Fibroblast of skin of right biceps (primary cell): ENCODE measurements at regions not wholly inside any gene's neighbourhood (a gene's known extent, or its start where the extent isn't known, plus 50 kb on each side); places are given as distances from the start of the nearest gene placed in this dataset.
A peak's percentile ranks its signal among the peaks of the same experiment; 100 is the strongest.

Experiments
- DNase-seq: peaks from one replicate; pipeline ENCODE4 v3.0.0-alpha.2; 2013

DNA sequence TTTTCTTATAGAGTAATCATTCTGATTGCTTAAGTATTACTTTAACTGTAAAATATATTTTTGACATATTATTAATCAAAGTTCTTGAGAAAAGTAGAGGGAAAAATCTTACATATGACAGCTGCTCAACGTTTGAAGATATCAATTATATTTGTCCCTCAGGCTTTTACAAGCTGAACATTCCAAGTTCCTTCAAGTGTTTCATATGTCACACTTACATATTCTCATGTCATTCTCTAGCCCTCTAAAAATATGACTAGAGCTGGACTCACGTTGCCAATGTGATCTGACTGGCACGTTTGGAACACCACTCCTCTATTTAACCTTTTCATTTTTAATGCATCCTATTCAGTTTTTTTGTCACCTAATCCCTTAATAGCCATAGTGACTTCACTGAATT lies 492.9 kb downstream of the PCDH18 start:
- DNase-seq, result no peak

DNA sequence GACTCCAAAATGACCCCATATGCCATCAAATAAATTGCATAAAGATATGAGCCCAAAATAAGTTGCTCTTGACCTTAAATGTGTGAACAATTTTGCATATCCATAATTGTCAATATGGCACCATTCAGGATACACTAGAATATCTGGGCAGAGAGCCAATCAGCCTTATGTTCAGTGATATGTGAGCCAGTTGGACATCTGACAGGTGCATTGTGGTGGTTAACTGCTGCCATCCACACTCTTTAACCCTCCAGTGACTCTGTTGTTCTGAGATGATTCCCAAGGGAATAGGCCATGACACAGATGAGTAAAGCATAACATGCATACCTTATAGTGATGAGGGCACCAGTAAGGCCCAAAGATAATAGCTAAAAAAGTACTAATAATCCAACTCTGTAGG lies 500.1 kb downstream of the PCDH18 start:
- no peak for DNase-seq

DNA sequence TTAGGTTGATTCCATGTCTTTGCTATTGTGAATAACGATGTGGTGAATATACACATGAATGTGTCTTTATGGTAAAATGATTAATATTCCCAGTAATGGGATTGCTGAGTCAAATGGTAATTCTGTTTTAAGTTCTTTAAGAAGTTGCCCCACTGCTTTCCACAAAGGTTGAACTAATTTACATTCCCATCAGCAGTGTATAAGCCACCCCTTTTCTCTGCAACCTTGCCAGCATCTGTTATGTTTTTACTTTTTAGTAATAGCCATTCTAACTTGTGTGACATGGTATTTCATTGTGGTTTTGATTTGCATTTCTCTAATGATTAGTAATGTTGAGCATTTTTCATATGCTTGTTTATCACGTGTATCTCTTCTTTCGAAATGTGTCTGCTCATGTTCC lies 503.3 kb downstream of the PCDH18 start:
- peak; percentile 44 for DNase-seq

DNA sequence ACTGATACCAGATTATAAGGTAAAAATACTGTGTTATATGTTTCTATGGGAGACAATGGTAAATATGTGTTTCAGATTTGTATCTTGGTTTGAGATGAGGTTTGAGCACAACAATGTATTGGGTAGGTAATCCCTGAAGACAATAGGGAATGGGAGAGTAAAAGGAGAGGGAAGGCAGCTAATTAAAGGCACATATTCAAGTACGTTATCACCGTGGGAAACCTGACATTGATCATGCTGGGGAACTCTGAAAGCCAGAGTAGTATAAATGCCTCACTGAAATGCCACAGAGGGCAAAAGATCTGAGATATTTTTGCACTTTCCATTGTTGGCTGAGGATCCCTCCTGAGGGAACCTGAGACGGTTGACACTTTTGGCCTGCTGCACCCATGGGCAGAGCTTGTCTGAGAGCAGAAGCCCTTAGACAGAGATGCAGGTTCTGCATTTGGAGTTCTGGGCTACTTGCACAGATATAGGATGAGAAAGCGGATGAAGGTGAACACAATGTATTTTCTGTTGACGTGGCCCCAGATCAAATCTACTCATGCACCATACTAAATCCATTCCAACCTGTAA lies 506.7 kb downstream of the PCDH18 start:
- no peak for DNase-seq

DNA sequence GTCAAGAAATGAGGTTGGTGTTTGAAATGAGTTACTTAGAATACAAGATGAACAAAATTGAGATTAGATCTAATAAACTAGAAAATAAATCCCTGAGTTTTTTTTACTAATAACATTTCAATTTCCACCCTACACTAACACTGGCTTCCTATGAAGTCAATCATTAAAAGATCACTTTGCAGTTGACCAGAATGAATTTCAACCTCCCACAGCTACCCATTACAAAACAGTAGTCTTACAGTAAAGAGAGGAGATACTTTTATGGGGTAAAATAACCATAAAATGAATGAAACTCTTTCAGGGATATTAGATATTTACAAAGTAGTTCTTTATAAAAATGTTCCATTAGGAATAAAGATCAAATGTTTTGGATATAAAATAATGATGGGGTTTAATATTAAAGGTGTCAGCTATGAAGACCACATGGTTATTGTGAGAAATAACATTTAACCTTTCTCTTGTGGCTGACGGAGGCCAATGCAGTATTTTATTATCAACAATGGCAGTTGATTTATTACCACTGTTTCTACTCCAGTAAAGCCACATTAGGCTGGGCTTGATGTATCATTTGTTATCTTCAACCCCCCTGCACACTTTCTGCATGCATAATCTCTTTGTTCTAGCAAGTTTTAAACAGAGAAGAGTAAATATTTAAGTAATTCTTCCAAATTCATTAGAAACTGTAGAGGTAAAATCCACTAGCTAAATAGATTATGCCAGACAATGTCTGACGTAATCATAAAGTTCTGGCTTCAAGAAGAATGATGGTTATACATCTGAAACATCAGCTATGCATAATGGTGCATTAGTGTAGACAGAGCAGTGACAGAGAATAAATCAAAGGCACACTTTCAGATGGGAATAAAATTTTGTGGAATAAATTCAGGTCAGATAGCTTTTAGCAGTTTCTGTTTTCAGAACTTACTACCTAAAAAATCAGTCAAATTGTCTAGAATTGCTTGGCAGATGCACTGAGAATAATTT lies 516.6 kb downstream of the PCDH18 start:
- DNase-seq, result no peak

DNA sequence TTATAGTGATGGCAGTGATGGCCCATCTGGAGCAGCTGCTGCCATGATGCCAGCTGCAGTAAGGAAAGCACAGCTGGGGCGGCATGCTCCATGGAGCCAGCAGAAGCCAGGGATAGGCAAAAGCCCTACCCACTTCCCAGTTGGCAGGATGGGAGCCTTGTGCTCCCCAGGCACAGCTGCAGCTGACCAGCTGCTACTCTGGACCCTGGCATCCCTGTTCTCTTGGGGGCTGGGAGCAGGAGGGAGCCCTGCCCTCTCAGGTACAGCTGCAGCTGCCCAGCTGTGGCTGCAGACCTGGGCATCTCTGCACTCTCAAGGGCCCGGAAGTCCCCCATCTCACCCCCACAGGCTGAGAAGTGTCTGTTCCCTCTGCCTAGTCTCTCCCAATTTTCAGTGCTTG lies 531.9 kb downstream of the PCDH18 start:
- no peak for DNase-seq

DNA sequence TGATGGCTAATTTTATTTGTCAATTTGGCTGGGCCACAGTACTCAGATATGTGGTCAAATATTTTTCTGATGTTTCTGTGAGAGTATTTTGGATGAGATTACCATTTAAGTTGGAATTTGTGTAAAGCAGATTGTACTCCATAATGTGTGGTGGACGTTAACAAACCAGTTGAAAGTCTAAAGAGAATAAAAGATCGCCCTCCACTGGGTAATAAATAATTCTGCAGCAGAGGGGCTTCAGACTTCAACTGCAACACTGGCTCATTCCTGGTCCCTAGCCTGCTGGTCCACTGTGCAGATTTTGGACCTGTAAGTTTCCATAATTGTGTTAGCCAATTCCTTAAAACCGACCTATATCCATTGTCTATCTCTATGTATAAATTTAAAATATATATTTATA lies 540.3 kb downstream of the PCDH18 start:
- no peak for DNase-seq

DNA sequence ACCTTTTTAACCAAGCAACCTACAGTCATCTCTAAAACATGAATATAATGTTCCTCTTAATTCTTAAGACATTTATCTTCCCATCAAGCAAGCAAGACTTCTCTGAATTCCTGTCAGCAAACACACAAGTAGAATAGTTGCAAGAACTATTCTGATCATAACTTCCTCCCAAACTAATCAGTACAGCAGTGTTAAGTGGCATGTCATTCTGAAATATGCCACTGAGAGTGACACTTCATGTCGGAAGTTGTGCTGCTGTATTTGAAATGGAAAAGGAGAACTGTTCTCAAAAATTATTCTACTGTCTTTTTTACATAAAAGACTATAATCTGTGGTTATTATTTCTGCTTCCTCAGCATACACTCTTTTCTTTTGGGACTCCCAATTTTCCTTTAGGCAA lies 546.6 kb downstream of the PCDH18 start:
- no peak for DNase-seq

DNA sequence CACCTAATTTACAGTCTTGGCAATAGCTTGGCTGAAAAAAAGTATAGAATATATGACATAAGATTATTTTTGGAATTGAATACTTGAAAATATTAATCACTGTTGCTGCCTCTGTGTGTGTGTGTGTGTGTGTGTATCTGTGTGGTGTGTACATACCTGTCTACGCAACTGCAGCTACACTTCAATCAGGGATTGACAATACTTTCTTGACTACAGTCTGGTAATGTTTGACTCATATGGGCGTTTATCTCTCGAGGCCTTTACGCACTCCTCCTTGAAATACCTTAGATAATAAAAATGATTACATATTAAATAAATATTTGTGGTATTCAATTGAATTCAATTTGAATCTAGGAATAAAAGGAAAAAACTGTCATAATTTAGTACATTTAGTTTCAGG lies 565.2 kb downstream of the PCDH18 start:
- DNase-seq, result no peak

DNA sequence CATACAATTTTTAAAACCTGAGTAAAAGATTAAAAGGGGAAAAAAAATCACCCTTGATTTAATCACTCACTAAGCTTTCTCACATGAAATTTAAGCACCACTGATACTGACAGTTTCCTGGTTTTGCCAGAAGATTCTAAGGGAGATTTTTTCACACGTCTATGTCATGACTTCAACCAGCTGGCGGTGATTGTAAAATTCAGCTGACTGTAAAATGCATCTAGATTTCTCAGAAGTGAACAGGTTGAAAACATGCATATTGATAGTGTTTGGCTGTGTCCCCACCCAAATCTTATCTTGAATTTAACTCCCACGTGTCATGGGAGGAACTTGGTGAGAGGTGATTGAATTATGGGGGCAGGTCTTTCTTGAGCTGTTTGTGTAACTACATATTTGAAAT lies 566.8 kb downstream of the PCDH18 start:
- no peak for DNase-seq

DNA sequence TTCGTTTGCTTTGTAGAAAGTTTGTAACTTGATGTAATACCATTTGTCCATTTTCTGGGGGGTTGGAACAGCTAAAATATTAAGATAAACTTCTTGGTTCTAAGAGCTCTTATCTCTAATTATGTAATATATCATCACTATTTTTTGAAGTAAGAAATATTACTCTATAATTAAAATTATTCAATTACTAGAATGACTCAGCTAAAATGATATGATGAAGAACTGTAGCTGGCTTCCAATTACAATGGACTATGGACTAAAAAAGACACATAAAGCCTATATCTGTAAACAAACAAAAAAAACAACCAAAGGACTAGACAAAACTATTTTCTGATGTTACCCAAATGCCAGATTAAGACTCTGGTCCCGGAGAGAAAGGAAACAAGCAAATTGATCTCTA lies 569.4 kb downstream of the PCDH18 start:
- DNase-seq, result no peak

DNA sequence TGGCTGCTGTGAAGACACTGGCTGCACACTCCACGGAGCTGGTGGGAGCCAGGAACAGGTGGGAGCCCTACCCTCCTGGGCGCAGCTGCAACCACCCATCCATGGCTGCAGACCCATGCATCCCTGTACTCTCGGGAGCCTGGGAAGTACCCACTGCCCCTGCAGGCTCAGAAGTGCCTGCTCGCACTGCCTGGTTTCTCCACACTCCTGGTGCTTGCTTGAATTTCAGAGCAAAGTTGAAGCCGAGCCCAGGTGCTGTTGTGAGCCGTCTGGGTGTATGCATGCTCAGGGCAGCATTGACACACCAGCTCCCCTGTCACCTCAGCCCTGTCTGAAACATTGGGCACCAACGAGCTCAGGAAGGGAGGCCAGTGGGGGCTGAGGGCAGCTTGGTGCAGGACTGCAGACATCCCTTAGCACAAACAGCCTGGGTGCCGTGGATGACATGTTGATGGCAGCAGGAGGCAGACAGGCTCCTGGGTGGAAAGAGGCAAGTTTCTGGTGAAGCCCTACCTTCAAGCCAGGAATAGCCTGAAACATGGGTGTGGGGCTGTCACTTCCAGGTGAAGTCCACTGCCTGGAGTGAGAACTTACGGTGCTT lies 585.9 kb downstream of the PCDH18 start:
- no peak for DNase-seq

DNA sequence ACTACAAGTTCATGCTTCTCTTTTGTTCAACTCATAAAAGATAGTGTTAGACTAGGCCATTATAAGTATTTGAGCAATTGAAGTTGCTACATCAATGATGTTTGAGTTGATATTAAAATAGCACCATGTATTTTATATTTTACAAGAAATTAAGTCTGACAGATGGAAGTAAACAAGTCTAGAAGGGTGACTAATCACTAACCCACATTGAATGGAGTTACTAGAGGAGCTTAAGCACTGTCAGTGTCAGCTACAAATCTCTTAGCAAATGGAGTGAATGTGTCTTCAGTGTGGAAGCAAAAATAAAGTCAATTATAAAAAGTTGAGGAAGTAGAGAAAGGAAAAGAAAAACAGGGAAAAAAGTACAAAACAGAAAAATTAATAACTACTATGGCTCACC lies 592.5 kb downstream of the PCDH18 start:
- DNase-seq, result no peak

DNA sequence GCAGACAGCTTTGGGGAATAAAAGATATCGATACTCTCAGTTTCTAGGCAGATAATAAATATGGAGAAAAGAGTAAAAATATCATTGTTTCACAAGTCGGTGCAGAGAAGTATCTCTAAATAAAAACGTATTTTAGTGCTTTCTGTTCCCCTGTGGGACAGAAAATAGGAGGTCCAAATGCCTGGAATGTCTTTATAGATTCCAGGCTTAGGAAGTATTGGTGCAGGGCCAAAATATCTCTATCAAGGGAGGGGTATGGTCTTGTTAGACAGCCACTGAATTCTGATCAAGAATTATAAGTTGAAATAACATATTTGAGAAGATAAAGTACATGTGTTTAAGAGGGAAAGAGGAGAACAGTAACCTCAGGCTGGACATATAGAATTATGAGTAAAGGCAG lies 596.4 kb downstream of the PCDH18 start:
- peak; percentile 20 for DNase-seq

DNA sequence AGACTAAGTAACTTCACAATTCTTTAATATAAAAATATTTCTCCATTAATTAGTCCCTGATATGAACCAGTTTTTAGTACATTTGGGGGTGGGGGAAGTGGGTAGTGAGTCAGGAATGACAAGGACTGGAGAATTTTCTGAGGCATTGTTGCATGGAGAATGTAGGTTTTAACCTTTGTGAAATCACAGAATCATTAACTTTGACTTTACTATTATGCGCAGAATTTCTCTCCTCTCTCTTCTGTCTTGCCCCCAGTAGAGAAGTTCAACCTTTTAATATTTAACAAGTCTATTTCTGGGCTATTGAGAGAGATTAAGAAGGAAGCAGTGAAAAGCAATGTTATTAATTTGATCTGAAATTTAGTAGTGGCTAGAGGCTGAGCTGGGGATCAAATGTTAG lies 597.0 kb downstream of the PCDH18 start:
- DNase-seq, result peak; percentile 11

DNA sequence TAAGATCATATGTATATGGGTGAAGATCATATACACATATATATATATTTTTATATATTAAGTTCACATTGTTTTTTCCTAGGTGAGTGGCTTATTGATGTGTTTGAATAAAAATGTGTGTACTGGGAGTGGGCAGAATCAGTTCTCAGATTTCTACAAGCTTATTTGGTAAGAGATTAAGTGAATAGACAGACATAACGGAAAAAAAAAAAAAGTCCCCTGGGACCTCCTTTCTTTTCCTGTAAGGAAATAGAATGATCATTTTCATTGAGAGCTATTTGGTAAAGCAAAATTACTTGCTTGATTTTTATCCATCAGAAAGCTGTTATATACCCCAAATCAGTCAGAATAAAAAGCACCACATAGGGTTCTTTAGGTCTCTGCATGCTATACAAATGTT lies 597.7 kb downstream of the PCDH18 start:
- peak; percentile 4 for DNase-seq

DNA sequence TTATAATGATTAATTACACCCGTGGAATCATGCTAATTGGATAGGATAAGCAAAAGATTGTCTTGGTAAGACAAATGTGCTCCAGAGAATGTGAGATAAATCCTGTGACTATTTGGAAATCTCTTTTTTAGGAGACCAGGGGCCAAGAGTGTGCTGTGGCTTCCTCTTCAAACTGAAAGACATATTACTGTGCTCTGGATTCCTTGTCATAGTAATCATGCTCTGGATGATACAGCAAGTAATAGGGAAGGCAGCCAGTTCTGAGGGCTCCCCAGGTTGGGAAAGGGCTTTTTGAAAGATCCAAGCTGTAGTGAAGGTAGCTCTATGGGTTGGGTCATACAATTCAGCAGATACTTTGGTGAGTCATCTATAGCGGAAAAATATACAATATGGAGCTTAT lies 600.5 kb downstream of the PCDH18 start:
- DNase-seq, result peak; percentile 27

DNA sequence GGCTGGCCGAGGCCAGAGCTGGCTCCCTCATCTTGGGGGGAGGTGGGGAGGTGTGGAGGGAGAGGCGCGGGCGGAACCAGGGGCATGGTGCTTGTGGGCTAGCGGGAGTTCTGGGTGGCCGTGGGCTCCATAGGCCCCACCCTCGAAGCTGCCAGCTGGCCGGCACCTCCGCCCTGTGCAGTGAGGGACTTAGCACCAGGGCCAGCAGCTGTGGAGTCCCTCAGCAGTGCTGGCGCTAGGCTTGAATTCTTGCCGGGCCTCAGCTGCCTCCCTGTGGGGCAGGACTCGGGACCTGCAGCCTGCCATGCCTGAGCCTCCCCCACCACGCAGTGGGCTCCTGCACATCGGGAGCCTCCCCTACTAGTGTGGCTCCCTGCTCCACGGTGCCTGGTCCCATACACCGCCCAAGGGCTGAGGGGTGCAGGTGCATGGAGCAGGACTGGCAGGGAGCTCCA lies 603.3 kb downstream of the PCDH18 start:
- no peak for DNase-seq

DNA sequence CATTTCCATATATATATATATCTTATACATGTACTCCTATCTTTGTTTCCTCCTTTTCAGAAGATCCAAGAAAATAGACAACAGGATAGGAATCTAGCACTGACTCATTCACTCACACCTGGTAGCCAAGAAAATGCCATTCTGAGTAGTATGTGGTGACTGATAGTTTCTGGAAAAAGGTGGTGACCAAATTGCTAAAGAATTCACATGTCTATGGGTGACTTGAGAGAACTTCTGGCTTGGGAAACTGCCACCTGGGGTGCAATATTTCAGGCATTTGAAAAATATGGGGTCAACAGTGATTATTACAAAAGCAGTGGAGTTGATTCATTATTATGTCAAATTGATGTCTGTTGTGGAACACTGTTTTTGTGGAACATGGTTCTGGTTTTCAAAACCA lies 605.1 kb downstream of the PCDH18 start:
- peak; percentile 80 for DNase-seq

DNA sequence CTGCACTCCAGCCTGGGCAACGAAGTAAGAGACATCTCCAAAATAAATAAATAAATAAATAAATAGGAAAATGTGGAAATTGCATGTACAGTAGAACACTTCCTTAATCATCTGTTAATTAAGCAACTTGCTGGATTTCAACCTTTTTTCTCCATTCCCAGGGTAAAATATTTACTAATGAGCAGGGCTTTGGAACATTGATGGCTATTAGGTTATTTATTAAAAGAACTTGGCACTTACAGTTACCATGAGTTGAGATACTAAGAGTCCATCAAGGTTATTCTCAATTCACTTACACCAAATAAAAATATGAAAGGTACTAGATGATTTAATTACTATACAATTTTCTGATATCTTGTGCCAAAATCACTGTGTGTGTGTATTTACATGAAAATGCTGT lies 607.1 kb downstream of the PCDH18 start:
- DNase-seq, result no peak

DNA sequence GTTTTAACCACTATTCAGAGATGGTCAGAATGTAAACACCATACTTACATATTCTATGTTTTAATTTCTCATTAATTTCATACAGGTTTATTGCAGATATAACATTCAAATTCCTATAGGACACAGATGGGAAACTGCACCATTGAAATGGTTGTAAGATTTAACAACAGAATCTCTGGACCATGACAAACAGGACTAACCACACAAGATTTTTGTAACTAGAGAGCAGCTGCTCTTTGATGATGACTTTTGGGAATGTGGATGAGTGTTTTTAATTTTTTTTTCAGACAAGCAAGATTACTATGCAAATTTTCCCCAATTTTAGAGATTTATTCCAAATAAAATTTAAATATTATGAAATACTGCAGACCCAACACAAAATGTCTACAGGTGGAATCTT lies 610.2 kb downstream of the PCDH18 start:
- no peak for DNase-seq

DNA sequence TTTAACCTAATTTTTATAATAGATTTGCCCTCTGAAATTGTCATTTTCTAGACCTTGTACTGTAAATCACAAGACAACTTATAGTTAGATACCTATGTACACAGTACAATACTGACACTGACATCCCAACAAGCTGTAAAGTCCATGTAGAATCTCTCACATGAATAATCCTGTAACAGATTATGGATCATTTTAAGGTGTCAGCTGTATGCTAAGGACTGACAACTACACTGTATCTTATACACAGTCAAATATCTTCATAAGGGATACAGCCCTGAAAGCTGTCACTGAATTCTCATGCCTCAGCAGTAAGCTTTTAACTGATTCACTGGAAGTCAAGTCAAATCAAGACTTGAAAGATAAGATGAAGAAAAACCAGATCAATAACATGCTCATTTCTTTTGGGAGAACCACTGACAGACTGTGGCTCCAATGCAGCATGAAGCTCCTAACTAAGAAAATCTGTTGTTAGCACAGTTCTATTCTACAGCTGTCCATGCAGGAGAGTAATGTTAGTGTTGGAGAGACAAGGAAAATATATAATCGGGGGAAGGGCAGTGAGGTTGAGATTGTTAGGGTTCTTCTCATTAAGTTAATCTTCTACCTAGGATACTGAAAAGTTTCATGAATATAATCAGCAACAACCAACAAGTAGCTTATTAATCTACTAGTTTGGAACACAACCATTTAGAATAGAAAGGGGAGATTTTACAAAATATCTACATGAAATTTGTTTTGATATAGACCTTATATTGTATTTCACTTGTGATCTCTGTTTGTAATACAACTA lies 612.0 kb downstream of the PCDH18 start:
- no peak for DNase-seq

DNA sequence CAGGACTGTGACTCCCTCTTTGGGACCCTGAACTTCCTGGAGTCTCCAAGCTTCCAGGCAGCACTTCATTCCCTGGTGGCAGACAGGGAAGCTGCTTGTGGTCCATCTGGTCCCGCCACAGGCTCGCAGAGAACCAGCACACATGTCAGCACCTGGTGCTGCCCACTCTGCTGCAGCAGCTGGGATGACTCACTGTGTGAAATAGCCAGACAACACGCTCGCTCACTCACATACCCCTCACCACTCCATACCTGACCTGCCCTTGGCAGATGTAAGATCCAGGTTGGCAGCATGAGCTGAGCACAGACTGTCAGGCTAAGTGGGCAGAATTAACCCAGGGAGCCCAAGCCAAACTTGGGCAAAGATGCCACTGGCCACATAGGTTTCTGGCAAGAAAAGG lies 613.5 kb downstream of the PCDH18 start:
- DNase-seq, result no peak
